PC-3 (cell line): ENCODE measurements at regions not wholly inside any gene's neighbourhood (a gene's known extent, or its start where the extent isn't known, plus 50 kb on each side); places are given as distances from the start of the nearest gene placed in this dataset.

ENCODE experiments used
- EZH2 ChIP-seq: fragments of 300-600 bp; sonication (generic); IDR thresholded peaks from one replicate; pipeline ENCODE4 v1.6.1; 2017; ENCODE audit warnings: antibody characterized with exemption, mild to moderate bottlenecking, low read length; ENCODE audit not compliant: unreplicated experiment
- EZH2phosphoT487 ChIP-seq: fragments of 300-600 bp; sonication (generic); IDR thresholded peaks from 2 replicates; pipeline ENCODE4 v1.6.1; 2018; ENCODE audit warnings: mild to moderate bottlenecking, antibody characterized with exemption, low read length, borderline replicate concordance
- TF ChIP-seq, protein P1 (sequence below): fragments of 300-600 bp; sonication (generic); conservative IDR thresholded peaks from 2 replicates; pipeline ENCODE4 v1.5.1; 2017; ENCODE audit warnings: antibody characterized with exemption, low read depth, mild to moderate bottlenecking, low read length

DNA sequence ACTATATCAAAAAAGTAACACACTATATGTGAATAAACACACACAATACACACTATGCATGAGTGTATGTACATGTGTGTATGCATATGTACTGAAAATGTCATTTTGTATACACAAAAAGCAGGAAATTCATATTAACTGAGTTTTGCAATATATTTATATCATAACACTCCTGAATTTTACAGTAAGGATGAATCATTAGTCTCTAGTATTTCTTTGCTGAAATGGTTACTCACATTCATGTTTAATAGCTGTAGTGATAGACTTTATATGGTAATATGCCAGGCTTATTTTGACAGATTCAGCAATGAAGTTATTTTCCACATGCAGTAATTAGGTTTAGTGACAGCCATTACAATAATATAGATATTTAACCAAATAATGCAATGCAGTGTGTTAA is 1216.2 kb upstream of the CITED2 start:
- TF ChIP-seq, protein P1, sequence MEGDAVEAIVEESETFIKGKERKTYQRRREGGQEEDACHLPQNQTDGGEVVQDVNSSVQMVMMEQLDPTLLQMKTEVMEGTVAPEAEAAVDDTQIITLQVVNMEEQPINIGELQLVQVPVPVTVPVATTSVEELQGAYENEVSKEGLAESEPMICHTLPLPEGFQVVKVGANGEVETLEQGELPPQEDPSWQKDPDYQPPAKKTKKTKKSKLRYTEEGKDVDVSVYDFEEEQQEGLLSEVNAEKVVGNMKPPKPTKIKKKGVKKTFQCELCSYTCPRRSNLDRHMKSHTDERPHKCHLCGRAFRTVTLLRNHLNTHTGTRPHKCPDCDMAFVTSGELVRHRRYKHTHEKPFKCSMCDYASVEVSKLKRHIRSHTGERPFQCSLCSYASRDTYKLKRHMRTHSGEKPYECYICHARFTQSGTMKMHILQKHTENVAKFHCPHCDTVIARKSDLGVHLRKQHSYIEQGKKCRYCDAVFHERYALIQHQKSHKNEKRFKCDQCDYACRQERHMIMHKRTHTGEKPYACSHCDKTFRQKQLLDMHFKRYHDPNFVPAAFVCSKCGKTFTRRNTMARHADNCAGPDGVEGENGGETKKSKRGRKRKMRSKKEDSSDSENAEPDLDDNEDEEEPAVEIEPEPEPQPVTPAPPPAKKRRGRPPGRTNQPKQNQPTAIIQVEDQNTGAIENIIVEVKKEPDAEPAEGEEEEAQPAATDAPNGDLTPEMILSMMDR = no peak
- TF ChIP-seq EZH2phosphoT487 (no peak), EZH2 (no peak)
